K562 (cell line): ENCODE measurements at regions not wholly inside any gene's neighbourhood (a gene's known extent, or its start where the extent isn't known, plus 50 kb on each side); places are given as distances from the start of the nearest gene placed in this dataset.
"Not testable (repeated sequence)": the region's sequence is repeated elsewhere in the genome, so short reads cannot be mapped to it uniquely, and the experiment has no call there.

Source experiments
- ATAC-seq: fragments of 200-7000 bp; cut with Tn5 transposase; 3 replicates; pipeline ENCODE4 v1.9.1; 2020; ENCODE audit warnings: moderate library complexity
- BruUV-seq: library from RNA; stranded (reverse); fragments of 400-500 nt; replicated peaks from 2 replicates; lab custom pipeline; 2021; lab: Mats Ljungman, UMichigan
- CTCF ChIA-PET: fragments of 300-600 bp; formaldehyde crosslinking; extraction: SDS; loops from one replicate; lab custom pipeline; 2021; ENCODE audit warnings: low intra/inter-chr PET ratio; lab: Yijun Ruan, JAX
- POLR2A ChIA-PET: fragments of 300-600, 350-650 bp; sonication (Branson Sonifier 250); formaldehyde crosslinking; extraction: SDS; loops from one replicate; lab custom pipeline; 2021; ENCODE audit warnings: antibody characterized with exemption, inconsistent platforms; lab: Yijun Ruan, JAX
- DNase-seq, 4 experiments: peaks; one replicate each; pipeline versions ENCODE4 v3.0.0 to v3.0.0-alpha.2; 2011 to 2018; ENCODE audit warnings: low spot score in 3 of 4, mixed read lengths in 3 of 4; ENCODE audit errors: extremely low read depth in 1 of 4
- FAIRE-seq: peaks from 2 replicates; lab custom pipeline; 2011; peaks lifted over from hg19 to GRCh38; lab: Jason Lieb, UNC
- H2AFZ ChIP-seq: 2 replicates; pipeline ENCODE4 v1.6.0; 2011; ENCODE audit warnings: low read depth, low read length, control low read depth, inconsistent platforms
- H3K27ac ChIP-seq: fragments of 200-600 bp; 3 replicates; pipeline ENCODE4 v1.8.0; 2011; ENCODE audit warnings: low read depth, mild to moderate bottlenecking, control low read depth, inconsistent platforms, low read length, moderate library complexity, mixed read lengths; ENCODE audit errors: extremely low read depth
- H3K27me3 ChIP-seq, 2 experiments: fragments of 300-600 bp in 1 of 2; 2 replicates in 1 of 2; 3 replicates in 1 of 2; pipeline versions ENCODE4 v1.6.0 to v1.8.0; 2011; ENCODE audit warnings: inconsistent platforms in 2 of 2, low read length in 2 of 2, mild to moderate bottlenecking in 1 of 2, mixed read lengths in 1 of 2, moderate library complexity in 1 of 2; ENCODE audit not compliant: control insufficient read depth in 2 of 2, insufficient read depth in 2 of 2
- H3K36me3 ChIP-seq: fragments of 300-600 bp; 3 replicates; pipeline ENCODE4 v1.8.0; 2011; ENCODE audit warnings: mild to moderate bottlenecking, low read length, inconsistent platforms; ENCODE audit not compliant: control insufficient read depth, insufficient read depth
- H3K4me1 ChIP-seq, 2 experiments: fragments of 200-600 bp in 1 of 2; replicated peaks in 1 of 2; 2 replicates in 1 of 2; 3 replicates in 1 of 2; pipeline versions ENCODE4 v1.5.1 to v1.8.0; 2011; ENCODE audit warnings: inconsistent platforms in 2 of 2, low read length in 2 of 2, mild to moderate bottlenecking in 1 of 2, mixed read lengths in 1 of 2, moderate library complexity in 1 of 2; ENCODE audit not compliant: control insufficient read depth in 2 of 2, insufficient read depth in 2 of 2
- H3K4me2 ChIP-seq: 2 replicates; pipeline ENCODE4 v1.6.1; 2011; ENCODE audit warnings: low read length, control low read depth, inconsistent platforms, mixed read lengths; ENCODE audit not compliant: insufficient read depth
- H3K4me3 ChIP-seq: fragments of 200-600 bp; sonication (generic), shearing (Covaris generic); 2 replicates; pipeline ENCODE4 v1.5.1; 2016; ENCODE audit warnings: control low read depth, inconsistent platforms
- H3K79me2 ChIP-seq: fragments of 200-600 bp; 3 replicates; pipeline ENCODE4 v1.8.0; 2011; ENCODE audit warnings: low read length, inconsistent platforms; ENCODE audit not compliant: control insufficient read depth, insufficient read depth
- H3K9ac ChIP-seq, 2 experiments: 2 replicates each; pipeline versions ENCODE4 v1.6.0 to v1.6.1; 2011; ENCODE audit warnings: low read depth in 2 of 2, low read length in 2 of 2, control low read depth in 1 of 2, inconsistent platforms in 1 of 2, mild to moderate bottlenecking in 1 of 2, mixed read lengths in 1 of 2; ENCODE audit not compliant: insufficient read depth in 1 of 2
- H3K9me1 ChIP-seq: one replicate; pipeline ENCODE4 v1.6.0; 2011; ENCODE audit warnings: inconsistent platforms, mild to moderate bottlenecking, low read length, moderate library complexity; ENCODE audit not compliant: control insufficient read depth, insufficient read depth
- H3K9me3 ChIP-seq: replicated peaks from 2 replicates; pipeline ENCODE4 v1.5.1; 2011; ENCODE audit warnings: low read depth, low read length, inconsistent platforms; ENCODE audit not compliant: control insufficient read depth, insufficient read depth
- H4K20me1 ChIP-seq: replicated peaks from 2 replicates; pipeline ENCODE4 v1.6.1; 2011; ENCODE audit warnings: low read length, inconsistent platforms, mixed read lengths; ENCODE audit not compliant: control insufficient read depth, insufficient read depth
- WGBS: fragments of 100-300 bp; shearing (Covaris generic); methylation state at CpG from one replicate; pipeline ENCODE4 v1.1.6; 2016; ENCODE audit warnings: low coverage, mixed read lengths; ENCODE audit not compliant: insufficient coverage; ENCODE audit errors: missing lambda C conversion rate; 5-methylcytosine and 5-hydroxymethylcytosine counted together
- in situ Hi-C: fragments of 300-500 bp; cut with MboI; formaldehyde crosslinking; loops from 4 replicates; pipeline ENCODE4 v1.15.0; 2018; ENCODE audit warnings: inconsistent platforms, mixed read lengths
- intact Hi-C: fragments of 100-400 bp; cut with micrococcal nuclease; formaldehyde crosslinking; loops from 2 replicates; pipeline ENCODE4 v1.14.2; 2022

DNA sequence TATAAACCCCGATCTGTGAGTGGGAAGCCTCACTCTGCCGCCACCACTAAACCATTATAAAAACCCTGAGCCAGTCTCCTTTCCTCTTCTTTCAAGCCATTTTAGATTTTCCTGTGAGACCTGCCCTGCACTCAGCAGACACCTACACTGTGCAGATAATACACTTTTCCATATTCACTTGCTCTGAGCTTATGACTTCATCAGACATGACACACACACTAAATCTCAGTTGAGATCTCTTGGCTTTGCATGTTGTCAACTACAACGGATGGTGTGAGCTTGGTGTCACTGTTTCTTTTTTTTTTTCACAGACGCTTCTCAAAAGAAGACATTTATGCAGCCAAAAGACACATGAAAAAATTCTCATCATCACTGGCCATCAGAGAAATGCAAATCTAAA lies 814.3 kb downstream of the TMEM121 start:
- DNase-seq, CTCF ChIA-PET, ATAC-seq, in situ Hi-C loops, H3K79me2 ChIP-seq, H3K4me1 ChIP-seq, H4K20me1 ChIP-seq, H3K9me1 ChIP-seq, H3K27ac ChIP-seq, H3K36me3 ChIP-seq, intact Hi-C loops, H2AFZ ChIP-seq, H3K27me3 ChIP-seq, H3K9me3 ChIP-seq, H3K4me2 ChIP-seq, H3K4me3 ChIP-seq, POLR2A ChIA-PET, BruUV-seq, FAIRE-seq, H3K9ac ChIP-seq: not testable (repeated sequence)
- 0% methylated on average over 1 of the region's 4 CpGs for WGBS

DNA sequence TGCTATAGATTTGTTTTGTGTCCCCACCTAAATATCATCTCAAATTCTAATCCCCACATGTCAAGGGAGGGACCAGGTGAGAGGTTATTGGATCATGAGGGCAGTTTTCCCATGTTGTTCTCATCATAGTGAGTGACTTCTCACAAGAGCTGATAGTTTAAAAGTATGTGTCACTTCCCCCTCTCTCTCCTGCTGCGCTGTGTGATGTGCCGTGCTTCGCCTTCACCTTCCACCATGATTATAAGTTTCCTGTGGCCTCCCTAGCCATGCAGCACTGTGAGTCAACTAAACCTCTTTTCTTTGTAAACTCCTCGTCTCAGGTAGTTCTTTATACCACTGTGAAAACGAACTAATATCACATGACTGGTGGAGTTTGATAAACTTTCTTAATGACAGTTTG lies 814.8 kb downstream of the TMEM121 start:
- H3K27ac ChIP-seq, FAIRE-seq, ATAC-seq, H3K4me1 ChIP-seq, H3K9me1 ChIP-seq, CTCF ChIA-PET, H3K9me3 ChIP-seq, BruUV-seq, in situ Hi-C loops, DNase-seq, intact Hi-C loops, H3K36me3 ChIP-seq, H3K79me2 ChIP-seq, H3K4me3 ChIP-seq, H2AFZ ChIP-seq, POLR2A ChIA-PET, H4K20me1 ChIP-seq, H3K27me3 ChIP-seq, H3K9ac ChIP-seq, H3K4me2 ChIP-seq: not testable (repeated sequence)
- 0% methylated on average over 3 of the region's 5 CpGs for WGBS
